H7 (cell line): ENCODE measurements at regions not wholly inside any gene's neighbourhood (a gene's known extent, or its start where the extent isn't known, plus 50 kb on each side); places are given as distances from the start of the nearest gene placed in this dataset.
"Not testable (repeated sequence)": the region's sequence is repeated elsewhere in the genome, so short reads cannot be mapped to it uniquely, and the experiment has no call there.

Experiments used
- DNase-seq: peaks from one replicate; pipeline ENCODE4 v3.0.0; 2012
- H3K27me3 ChIP-seq: 2 replicates; pipeline ENCODE4 v1.6.0; 2011; ENCODE audit warnings: mild to moderate bottlenecking, low read length; ENCODE audit not compliant: control insufficient read depth, insufficient read depth
- H3K36me3 ChIP-seq: replicated peaks from 2 replicates; pipeline ENCODE4 v1.5.1; 2011; ENCODE audit warnings: low read length; ENCODE audit not compliant: control insufficient read depth, insufficient read depth
- H3K4me3 ChIP-seq: 2 replicates; pipeline ENCODE4 v1.5.1; 2011; ENCODE audit warnings: low read depth, mild to moderate bottlenecking, control low read depth, low read length, moderate library complexity; ENCODE audit not compliant: insufficient read depth

DNA sequence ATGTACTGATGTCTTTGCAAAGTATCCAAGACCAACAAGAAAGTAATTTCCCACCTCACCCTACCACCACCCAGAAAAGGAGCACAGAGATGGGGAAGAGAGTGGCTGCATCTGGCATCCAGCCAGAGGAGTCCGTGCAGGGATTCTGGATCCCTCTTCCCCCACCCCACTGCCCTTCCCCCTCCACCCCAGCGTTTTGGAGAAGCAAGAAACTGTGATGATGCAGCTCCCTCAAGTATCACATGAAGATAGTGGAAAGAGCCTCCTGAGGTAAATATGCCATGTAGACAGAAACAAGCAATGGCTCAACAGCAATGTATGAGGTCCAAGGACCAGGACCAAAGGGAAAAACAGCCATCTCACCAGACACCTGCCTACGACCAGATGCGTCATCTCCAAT, 153.8 kb downstream of the DEPDC1B start:
- no peak overlapping the region for H3K4me3 ChIP-seq
- no peaks in the 10 kb centered on the region for H3K36me3 ChIP-seq
- DNase-seq: no peak
- no peaks in the 10 kb centered on the region for H3K27me3 ChIP-seq

DNA sequence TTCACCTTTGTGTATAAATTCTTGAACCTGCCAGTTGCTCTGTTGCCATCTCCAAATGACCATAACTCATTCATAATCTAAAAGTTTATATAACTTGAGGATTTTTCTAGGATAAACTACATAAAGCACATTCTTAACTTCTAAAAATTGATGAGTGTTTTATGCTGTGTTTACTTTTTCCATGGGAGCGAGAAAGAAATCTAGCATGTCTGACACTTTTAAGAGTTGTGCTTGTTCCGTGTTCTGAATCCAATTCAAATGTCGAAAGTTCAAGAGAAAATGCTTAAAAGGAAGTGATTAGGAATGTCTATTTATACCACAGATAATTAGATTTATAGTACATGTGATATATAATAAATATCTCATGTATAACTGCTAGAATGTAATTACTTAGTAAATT, 154.4 kb downstream of the DEPDC1B start:
- no peak overlapping the region for H3K4me3 ChIP-seq
- no peaks in the 10 kb centered on the region for H3K36me3 ChIP-seq
- DNase-seq: no peak
- H3K27me3 ChIP-seq: no peaks in the 10 kb centered on the region

DNA sequence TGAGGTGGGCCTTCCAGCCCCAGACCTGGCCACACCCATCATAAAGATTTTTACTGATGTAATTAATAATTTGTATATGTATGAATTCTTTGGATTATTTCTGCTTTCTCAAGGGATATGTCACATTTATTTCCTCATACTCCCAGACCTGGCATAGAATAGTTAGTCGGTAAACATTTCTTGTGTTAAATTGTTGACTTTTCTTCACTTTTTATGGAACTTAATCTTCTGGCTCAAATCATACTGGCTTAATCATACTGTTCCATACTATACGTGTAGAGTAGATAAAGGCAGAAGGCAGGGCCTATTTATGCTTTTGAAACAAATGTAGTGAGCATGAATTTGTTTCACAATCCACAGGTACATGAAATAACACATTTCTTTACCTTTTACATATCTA, 155.8 kb downstream of the DEPDC1B start:
- no peak overlapping the region for H3K4me3 ChIP-seq
- H3K27me3 ChIP-seq: no peaks in the 10 kb centered on the region
- no peak for DNase-seq
- no peaks in the 10 kb centered on the region for H3K36me3 ChIP-seq

DNA sequence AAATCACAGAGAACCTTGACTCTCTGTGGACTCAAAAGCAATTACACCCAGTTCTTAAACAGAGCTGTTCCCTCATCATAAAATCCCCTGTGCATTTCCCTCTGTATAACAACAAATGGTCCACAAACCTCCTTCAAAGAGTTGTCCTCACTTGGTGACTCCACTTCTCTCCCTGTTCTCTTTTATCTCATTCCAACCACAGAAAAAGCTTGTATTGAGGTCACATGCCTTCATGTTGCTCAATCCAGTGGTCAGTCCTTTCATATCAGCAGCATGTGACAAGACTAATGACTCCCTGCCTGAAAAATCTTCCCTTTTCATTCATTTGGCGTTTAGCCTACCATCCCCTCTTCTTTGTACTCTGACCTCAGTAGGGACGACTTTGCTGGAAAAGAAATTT, 158.0 kb downstream of the DEPDC1B start:
- no peaks in the 10 kb centered on the region for H3K27me3 ChIP-seq
- DNase-seq: no peak
- H3K4me3 ChIP-seq: no peak overlapping the region
- no peaks in the 10 kb centered on the region for H3K36me3 ChIP-seq

DNA sequence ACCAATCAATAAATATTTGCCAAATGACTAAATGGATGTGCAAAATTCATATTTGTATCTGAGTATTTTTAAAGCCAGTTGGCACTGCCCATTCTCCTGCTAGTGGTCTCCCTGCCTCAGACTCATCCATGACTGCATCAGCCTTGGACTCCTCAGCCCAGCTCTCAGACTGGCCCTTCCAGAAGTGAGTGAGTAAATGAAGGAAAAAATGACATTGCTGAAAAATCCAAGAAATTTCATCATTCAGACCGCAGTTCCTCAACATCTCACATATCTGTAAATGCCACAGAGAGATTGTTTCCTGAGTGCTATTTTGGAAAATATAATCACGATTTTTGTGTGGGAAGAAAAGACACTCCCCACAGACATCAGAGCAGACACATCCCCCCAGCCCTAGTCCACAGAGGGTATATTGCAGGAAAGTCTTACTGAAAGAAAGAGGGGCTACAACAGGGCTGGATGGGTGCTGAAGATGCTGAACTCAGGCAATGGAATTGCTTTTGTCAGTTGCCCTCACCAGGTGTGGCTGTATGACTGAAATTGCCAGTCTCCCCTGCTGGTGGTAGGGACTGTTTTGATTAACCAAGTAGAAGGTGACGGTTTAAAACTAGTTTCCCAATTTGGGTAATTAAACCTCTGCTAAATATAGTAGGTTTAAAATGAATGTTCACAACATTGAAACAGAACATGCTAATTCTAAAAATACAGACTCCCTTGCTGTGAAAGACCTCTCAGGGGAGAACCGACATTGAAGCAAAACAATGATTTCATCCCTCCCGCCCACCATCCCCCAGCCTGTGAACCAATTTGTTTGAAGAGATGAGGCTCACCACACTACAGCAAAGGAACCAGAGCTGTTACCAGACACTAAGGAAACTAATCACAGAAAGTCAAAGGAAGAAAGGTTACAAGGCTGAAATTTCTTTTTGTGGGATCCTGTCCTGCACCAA, 158.8 kb downstream of the DEPDC1B start:
- Histone ChIP-seq H3K4me3 (no peak overlapping the region), H3K36me3 (no peaks in the 10 kb centered on the region), H3K27me3 (no peaks in the 10 kb centered on the region)
- no peak for DNase-seq

DNA sequence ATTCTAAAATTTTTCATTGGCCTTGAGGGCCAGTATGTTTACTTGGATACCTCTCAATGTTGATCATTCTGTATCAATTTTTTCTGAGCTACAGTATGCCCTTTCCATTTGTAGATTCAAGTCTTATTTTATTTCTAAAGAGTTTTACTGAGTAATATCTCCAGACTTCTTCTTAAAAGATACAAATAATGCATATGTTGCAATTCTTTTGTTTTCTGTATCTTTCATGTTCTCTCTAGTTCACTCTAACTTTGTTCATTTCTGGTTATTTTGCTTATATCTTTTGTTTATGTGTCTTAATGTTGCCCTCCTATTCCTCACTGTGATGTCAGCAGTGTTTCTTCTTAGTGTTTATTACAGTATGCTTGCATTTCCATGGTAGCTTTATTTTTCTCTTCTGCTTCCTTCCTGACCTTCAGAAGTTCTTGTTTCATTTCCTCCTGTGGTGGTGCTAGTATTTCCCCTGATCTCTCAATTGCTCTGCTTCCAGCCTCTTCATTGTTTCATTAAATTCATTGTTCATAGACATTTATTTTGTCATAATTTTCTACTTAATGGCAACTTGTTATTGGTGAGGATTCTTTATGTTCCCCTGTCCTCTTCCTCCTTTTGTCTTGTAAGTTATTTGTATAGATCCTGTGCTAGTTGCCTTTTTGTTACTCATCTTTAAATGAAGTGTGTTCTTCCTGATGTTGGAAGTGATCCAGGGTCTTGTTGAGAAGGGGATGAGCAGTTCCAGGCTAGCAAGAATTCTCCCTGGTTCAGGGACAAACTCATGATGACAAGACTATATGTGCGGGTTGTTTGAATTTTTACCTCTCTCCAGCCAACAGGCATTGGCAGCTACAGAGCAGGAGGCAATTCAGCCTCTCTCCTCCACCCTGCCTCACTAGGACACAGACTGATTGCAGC, 160.8 kb downstream of the DEPDC1B start:
- Histone ChIP-seq H3K27me3 (no peaks in the 10 kb centered on the region), H3K36me3 (no peaks in the 10 kb centered on the region), H3K4me3 (no peak overlapping the region)
- DNase-seq: no peak

DNA sequence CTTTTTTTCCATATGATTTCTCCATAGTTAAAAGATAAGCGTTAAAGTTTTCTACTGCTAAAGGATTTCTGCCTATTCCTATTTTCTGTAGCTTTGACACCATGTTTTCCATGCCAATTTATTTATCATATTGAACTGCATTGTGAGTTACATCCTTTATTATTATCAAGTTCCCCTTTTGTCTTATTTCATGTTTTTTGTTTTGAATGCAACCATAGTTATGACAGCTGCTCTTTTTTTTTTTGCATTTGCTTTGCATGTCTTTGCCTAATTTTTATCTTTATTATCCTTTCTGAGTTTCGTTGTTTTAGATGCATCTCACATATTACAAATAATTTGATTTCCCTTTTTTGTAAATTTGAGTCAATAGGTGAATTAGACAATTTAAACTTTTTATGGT, 161.5 kb downstream of the DEPDC1B start:
- DNase-seq: no peak
- H3K27me3 ChIP-seq: no peaks in the 10 kb centered on the region
- H3K4me3 ChIP-seq: no peak overlapping the region
- H3K36me3 ChIP-seq: no peaks in the 10 kb centered on the region

DNA sequence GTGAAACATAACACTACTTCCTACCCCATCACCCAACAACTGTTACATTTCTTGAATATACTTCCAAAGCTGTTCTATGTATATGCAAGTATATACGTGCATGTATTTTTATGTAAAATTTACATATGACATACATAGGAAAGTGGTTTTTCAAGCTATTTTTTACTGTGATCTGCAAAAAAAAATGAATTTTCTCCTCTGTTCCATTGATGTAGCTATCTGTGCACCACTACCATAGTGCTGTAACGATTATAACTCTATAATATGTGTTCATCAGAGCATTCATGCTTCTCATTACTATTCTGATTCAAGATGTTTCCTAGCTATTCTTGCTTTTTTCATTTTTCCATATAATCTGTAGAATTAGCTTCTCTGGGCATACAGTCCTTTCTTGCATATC, 164.0 kb downstream of the DEPDC1B start:
- DNase-seq: no peak
- no peak overlapping the region for H3K4me3 ChIP-seq
- H3K27me3 ChIP-seq: no peaks in the 10 kb centered on the region
- no peaks in the 10 kb centered on the region for H3K36me3 ChIP-seq

DNA sequence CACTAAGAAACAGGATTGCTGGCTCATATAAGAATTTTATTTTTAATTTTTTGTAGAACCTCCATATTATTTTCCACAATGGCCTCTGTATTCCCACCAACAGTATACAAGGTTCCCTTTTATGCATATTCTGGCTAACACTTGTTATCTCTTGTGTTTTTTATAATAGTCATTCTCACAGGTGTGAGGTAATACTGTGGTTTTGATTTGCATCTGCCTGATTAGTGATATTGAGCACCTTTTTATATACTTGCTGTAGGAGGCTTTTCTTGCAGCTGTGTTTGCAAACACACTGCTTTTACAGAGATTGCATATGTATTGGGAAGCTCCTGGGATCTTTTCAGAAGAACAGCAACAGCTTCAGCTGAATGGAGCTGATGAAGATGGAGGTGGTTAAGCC, 164.8 kb downstream of the DEPDC1B start:
- no peak overlapping the region for H3K4me3 ChIP-seq
- no peaks in the 10 kb centered on the region for H3K36me3 ChIP-seq
- DNase-seq: no peak
- no peaks in the 10 kb centered on the region for H3K27me3 ChIP-seq

DNA sequence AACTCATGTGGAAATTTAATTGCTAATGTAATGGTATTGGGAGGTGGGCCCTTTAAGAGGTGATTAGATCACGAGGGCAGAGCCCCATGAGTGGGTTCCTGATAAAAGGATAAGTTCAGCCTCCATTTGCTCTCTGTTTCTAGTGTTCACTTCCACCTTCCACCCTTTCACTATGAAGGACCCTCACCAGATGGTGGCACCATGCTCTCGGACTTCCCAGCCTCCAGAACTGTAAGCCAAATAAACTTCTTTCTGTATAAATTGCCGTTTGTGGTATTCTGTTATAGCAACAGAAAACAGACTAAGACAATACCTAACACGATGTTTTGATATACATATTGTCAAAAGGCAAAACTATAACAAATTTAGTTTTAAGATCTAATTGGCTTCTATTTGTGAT, 166.2 kb downstream of the DEPDC1B start:
- Histone ChIP-seq H3K4me3 (no peak overlapping the region), H3K27me3 (no peaks in the 10 kb centered on the region), H3K36me3 (no peaks in the 10 kb centered on the region)
- DNase-seq: no peak

DNA sequence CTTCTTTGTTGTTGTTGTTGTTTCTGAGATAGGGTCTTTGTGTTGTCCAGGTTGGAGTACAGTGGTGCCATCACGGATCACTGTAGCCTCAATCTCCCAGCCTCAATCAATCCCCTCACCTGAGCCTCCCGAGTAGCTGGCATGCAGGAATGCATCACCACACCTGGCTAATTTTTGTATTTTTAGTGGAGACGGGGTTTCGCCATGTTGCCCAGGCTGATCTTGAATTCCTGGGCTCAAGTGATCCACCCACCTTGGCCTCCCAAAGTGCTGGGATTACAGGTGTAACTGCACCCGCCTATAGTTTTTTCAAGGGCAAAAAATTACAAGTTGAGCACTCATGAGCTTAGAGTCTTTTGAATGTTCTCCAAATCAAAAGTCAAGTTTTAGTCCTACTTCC, 167.2 kb downstream of the DEPDC1B start:
- not testable (repeated sequence) for H3K36me3 ChIP-seq, DNase-seq, H3K27me3 ChIP-seq, H3K4me3 ChIP-seq

DNA sequence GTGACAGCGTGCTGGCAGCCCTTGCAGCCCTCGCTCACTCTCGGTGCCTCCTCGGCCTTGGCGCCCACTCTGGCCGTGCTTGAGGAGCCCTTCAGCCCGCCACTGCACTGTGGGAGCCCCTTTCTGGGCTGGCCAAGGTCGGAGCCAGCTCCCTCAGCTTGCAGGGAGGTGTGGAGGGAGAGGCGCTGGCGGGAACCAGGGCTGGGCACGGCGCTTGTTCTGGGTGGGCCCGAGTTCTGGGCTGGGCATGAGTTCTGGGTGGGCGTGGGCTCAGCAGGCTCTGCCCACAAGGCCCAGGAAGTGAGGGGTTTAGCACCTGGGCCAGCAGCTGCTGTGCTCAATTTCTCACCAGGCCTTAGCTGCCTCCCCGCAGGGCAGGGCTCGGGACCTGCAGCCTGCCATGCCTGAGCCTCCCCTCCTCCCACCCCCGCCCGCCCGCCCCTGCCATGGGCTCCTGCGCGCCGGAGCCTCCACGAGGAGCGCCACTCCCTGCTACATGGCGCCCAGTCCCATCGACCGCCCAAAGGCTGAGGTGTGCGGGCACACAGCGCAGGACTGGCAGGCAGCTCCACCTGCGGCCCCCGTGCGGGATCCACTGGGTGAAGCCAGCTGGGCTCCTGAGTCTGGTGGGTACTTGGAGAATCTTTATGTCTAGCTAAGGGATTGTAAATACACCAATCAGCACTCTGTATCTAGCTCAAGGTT, 169.7 kb downstream of the DEPDC1B start:
- H3K36me3 ChIP-seq, H3K4me3 ChIP-seq, H3K27me3 ChIP-seq, DNase-seq: not testable (repeated sequence)

DNA sequence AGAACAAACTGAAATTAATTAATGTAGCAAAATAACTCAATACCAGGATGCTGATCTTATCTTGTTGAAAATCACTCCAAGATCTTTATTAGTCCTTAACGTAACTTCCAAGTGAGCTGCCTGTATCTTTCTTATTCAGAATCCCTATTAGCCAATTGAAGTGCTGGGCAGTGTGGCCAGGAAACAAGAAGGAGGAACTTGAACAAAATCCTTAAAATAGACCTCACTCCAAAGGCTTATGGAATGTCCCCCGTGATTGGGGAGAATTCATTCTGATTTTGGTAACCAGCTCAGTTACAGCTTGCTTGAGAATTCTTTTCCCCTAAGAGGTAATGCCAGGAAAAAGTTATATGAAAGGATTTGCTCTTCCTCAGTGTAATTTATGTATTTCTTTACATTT, 171.0 kb downstream of the DEPDC1B start:
- DNase-seq: no peak
- Histone ChIP-seq H3K27me3 (no peaks in the 10 kb centered on the region), H3K4me3 (no peak overlapping the region), H3K36me3 (no peaks in the 10 kb centered on the region)

DNA sequence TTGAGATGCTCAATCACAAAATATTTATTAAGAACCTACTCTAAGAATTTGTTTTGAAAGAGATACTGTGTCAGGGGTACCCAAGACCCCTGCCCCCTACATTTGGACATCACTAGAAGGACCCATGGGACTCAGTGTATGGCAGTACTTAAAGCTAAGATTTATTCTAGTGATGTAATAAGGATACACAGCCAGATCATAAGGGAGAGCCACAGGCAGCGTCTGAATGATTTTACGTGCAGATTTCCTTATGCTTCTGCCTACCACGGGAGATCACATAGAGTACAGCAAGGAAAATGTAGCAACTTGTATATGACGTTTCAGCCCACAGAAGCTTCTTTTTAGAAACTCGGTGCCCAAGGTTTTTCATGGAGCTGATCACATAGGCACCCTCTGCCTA, 172.9 kb downstream of the DEPDC1B start:
- DNase-seq: no peak
- Histone ChIP-seq H3K4me3 (no peak overlapping the region), H3K27me3 (no peaks in the 10 kb centered on the region), H3K36me3 (no peaks in the 10 kb centered on the region)
